ENCODE measurements at regions not wholly inside any gene's neighbourhood (a gene's known extent, or its start where the extent isn't known, plus 50 kb on each side); places are given as distances from the start of the nearest gene placed in this dataset.

- Histone ChIP-seq H3K27ac (no peak overlapping the region), H3K9me3 (no peaks in the 10 kb centered on the region), H3K4me3 (no peak overlapping the region), H3K4me1 (no peaks in the 10 kb centered on the region), H3K27me3 (no peaks in the 10 kb centered on the region), H3K36me3 (replicated peaks in 1 of 2; ENCODE audit: insufficient read depth in 1 of 2, low read depth in 2 of 2) (no peaks in the 10 kb centered on the region)
- no peak for DNase-seq
- intact Hi-C loops (cut with DNase I): no loop called here
- TF ChIP-seq, protein P1, sequence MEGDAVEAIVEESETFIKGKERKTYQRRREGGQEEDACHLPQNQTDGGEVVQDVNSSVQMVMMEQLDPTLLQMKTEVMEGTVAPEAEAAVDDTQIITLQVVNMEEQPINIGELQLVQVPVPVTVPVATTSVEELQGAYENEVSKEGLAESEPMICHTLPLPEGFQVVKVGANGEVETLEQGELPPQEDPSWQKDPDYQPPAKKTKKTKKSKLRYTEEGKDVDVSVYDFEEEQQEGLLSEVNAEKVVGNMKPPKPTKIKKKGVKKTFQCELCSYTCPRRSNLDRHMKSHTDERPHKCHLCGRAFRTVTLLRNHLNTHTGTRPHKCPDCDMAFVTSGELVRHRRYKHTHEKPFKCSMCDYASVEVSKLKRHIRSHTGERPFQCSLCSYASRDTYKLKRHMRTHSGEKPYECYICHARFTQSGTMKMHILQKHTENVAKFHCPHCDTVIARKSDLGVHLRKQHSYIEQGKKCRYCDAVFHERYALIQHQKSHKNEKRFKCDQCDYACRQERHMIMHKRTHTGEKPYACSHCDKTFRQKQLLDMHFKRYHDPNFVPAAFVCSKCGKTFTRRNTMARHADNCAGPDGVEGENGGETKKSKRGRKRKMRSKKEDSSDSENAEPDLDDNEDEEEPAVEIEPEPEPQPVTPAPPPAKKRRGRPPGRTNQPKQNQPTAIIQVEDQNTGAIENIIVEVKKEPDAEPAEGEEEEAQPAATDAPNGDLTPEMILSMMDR (IDR thresholded peaks at IDR 0.05): no peak
- TF ChIP-seq POLR2A (IDR thresholded peaks at IDR 0.05): no peak
- ATAC-seq: no peak
- WGBS, 2 donors: 84 to 86% methylated on average over 2 of the region's 2 CpGs
Observed at GRCh38 chr2:143881246-143881645, 638.7 kb downstream of the ZEB2 start.

DNA sequence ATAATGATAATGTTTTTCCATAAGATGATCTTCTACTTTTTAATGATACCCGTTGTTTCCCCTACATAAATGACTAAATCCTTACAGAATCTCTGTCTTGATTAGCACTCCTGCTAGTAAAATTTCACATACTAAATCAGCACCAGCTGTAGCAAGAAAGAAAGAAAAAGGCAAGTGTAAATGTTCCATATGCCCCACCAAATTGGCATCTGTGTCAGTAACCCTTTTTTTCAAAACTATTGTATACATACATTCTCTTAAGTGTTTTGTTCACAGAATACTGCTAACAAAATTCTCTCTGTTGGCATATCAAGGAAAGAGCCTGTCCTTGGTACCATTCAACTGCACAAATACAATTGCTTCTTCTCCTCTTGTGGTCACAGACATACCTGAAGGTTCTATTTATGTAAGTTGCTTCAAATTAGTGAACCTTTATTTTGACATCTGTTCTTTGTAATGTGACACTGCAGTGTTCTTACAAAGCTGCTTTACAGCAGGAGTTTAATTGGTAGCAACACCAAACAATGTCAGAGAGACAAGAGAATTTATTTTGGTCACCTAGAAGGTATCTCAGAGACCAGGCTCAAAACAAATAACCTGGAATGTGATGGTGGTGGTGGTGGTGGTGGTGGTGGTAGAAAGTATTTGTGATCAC, 641.9 kb downstream of the ZEB2 start:
- no peak for TF ChIP-seq POLR2A (IDR thresholded peaks at IDR 0.05)
- TF ChIP-seq, protein P1 (IDR thresholded peaks at IDR 0.05): no peak
- intact Hi-C loops (cut with DNase I): no loop called here
- Histone ChIP-seq H3K36me3 (replicated peaks in 1 of 2; ENCODE audit: insufficient read depth in 1 of 2, low read depth in 2 of 2) (no peaks in the 10 kb centered on the region), H3K4me1 (no peaks in the 10 kb centered on the region), H3K9me3 (no peaks in the 10 kb centered on the region), H3K27me3 (no peaks in the 10 kb centered on the region), H3K27ac (no peak overlapping the region), H3K4me3 (no peak overlapping the region)
- 89 to 100% methylated on average over 1 of the region's 1 CpG for WGBS, 2 donors
- no peak for ATAC-seq
- DNase-seq: no peak

GRCh38 chr2:143877056-143877455, 642.9 kb downstream of the ZEB2 start:
- Histone ChIP-seq H3K27ac (no peak overlapping the region), H3K4me1 (no peaks in the 10 kb centered on the region), H3K4me3 (no peak overlapping the region), H3K27me3 (no peaks in the 10 kb centered on the region), H3K36me3 (replicated peaks in 1 of 2; ENCODE audit: insufficient read depth in 1 of 2, low read depth in 2 of 2) (no peaks in the 10 kb centered on the region), H3K9me3 (no peaks in the 10 kb centered on the region)
- DNase-seq (no peak), ATAC-seq (no peak)
- intact Hi-C loops (cut with DNase I): no loop called here
- 77 to 85% methylated on average over 11 of the region's 11 CpGs for WGBS, 2 donors
- TF ChIP-seq POLR2A (IDR thresholded peaks at IDR 0.05): no peak
- TF ChIP-seq, protein P1 (IDR thresholded peaks at IDR 0.05): no peak

DNA sequence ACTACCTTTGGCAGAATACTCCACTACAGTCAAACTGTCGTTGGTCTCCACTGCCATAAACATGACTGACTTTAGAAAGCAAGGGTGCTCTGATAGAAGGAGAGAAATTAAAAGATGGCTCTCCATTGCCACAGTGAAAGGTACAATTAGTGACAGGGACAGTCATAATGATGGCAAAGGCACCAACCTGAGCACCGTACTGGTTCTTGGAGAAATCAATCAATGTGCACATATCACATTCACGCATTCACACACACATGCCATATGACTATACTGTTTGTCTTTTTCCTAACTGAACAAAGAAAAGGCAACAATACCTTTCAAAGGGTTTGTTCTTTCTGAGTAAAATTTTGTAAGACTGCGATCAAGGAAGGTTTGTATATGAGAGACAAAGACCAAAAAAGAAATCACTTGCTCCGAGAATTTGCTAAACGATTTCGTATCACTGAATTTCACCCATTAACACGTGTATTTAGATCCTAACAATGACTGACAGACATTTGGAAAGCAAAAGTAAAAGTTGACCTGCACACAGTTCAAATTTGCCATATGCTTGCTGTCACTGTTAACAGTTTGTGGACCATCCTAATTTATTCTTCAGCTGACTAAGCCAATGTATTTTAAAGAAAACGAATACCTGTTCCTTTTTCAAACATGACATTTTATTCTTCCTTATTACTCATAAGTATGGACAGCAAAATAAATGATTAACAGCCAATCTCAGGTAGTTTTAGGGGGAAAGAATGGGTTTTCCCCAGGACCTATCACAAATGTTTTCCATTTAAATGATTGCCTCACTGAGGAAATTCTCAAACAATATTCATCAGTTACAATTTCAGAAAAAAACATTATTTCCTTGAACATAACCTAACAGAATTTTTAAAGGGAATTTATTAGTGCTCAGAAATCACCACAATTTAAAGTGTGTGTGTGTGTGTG, 644.4 kb downstream of the ZEB2 start:
- Histone ChIP-seq H3K36me3 (replicated peaks in 1 of 2; ENCODE audit: insufficient read depth in 1 of 2, low read depth in 2 of 2) (no peaks in the 10 kb centered on the region), H3K4me3 (no peak overlapping the region), H3K27ac (no peak overlapping the region), H3K4me1 (no peaks in the 10 kb centered on the region), H3K9me3 (peaks cover 0 to 2% (median 0%) of the 10 kb centered on the region in 3 donors), H3K27me3 (no peaks in the 10 kb centered on the region)
- DNase-seq (no peak), ATAC-seq (no peak)
- intact Hi-C loops (cut with DNase I): no loop called here
- 60 to 76% methylated on average over 9 of the region's 9 CpGs for WGBS, 2 donors
- no peak for TF ChIP-seq POLR2A (IDR thresholded peaks at IDR 0.05)

DNA sequence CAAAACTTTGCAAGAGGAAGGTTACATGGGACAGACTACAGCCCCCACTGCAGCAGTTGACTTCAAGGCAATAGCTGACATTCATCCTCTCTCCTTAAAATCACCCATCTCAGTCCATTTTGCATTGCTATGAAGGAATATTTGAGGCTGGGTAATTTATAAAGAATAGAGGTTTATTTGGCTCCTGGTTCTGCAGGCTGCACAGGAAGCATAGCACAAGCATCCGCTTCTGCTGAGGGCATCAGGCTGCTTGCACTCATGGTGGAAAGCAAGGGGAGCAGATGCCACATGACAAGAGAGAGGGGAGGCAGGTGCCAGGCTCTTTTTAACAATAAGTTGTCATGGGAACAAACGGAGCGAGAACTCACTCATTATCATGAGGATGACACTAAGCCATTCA, 646.0 kb downstream of the ZEB2 start:
- no peak for ATAC-seq
- 95 to 98% methylated on average over 3 of the region's 3 CpGs for WGBS, 2 donors

More for the DNA sequence above, 646.0 kb downstream of the ZEB2 start:
- no peaks in the 10 kb centered on the region for H3K27me3 ChIP-seq
- intact Hi-C loops (cut with DNase I): no loop called here
- H3K9me3 ChIP-seq: peaks cover 0 to 6% (median 0%) of the 10 kb centered on the region in 3 donors
- H3K4me1 ChIP-seq: no peaks in the 10 kb centered on the region
- TF ChIP-seq, protein P1 (IDR thresholded peaks at IDR 0.05): no peak
- no peak for TF ChIP-seq POLR2A (IDR thresholded peaks at IDR 0.05)
- no peak overlapping the region for H3K4me3 ChIP-seq
- DNase-seq: no peak
- H3K27ac ChIP-seq: no peak overlapping the region
- H3K36me3 ChIP-seq (replicated peaks in 1 of 2; ENCODE audit: insufficient read depth in 1 of 2, low read depth in 2 of 2): no peaks in the 10 kb centered on the region
